Activated CD4-positive, CD25-positive, alpha-beta regulatory T cell treated with anti-CD3 and anti-CD28 coated beads, Interleukin-2, amount 50 U/mL, for 72 hours (primary cell): ENCODE measurements at regions not wholly inside any gene's neighbourhood (a gene's known extent, or its start where the extent isn't known, plus 50 kb on each side); places are given as distances from the start of the nearest gene placed in this dataset.

Experiments used
- DNase-seq: peaks from one replicate; pipeline ENCODE4 v3.0.0; 2021

DNA sequence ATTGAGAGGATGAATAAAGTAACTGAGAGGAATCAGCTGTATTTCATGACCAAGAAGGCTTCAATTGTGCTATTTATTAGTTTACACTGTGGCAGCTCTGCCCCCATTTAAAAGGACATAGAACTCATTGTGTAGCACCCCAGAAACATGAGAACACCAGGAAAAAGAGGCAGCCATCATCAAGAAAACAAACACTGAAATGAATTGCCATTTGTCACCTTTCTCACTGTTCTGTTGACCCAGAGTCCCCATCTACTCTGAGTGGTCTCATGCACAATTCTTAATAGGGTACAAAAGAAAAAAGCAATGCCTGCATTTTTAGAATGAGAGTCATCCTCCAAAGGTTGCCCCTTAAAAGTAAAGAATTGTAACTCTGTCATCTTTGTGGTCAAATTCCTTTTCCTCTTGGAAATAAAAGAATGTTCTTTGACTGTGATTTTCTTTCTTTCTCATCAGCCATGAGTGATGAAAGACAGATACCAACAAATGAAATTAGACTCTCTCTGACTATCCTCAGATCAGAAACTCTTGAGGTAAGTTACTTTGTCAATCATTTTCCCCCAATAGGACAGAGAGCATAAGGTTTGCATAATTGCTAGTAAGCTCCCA lies 1941.9 kb upstream of the PIK3C3 start:
- no peak for DNase-seq

DNA sequence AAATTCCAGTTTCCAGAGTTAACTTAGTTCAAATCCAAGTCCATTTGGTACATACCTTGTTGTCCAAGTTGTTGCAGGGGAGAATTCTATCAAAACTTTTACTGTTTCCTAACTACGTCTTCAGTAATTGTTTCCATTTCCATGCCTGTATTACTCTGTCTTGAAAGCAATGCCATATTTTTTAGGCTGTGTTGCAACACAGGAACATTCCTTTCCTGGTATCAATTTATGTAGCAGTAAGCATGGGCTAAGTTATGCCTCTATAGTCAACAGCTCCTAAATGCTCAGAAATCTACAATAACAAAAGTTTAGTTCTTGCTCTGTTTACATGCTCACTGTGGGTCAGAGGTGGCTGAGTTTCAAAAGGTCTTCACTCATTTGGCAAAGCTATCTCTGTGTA lies 1943.8 kb upstream of the PIK3C3 start:
- no peak for DNase-seq

DNA sequence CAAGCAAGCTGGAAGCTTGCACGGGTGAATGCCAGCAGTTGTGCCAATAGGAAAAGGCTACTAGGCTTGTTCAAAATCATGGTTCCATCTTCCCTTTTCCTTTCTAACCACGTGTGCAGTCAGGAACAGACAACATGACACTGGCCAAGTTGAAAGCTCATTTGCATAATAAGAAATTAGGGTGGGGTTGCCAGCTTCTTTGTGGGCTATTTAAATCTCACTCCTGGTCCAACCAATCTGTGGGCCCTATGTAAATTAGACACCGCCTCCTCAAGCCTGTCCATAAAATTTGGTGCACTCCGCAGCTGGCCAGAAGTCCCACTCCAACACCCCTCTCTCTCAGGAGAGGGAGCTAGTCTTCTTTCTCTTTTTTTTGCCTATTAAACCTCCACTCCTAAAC lies 1948.4 kb upstream of the PIK3C3 start:
- DNase-seq = no peak

DNA sequence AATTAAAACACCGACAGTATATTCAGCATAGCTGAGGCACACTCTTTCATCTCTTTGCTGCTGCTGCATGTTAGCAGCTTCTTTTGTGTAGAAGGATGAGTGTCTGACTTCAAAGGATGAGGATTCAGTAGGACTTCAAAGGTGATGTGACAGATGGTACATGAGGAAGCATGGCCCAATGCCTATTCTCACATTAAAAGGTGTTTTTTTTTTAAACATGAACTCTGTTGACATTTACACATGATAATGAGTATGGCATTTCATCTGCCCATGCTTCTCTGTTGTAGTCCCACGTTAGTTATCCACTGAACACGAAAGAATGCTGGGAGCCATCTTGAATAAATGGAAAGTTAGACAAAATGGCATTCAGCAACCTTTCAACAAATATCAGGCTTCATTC lies 1950.8 kb upstream of the PIK3C3 start:
- DNase-seq = no peak

DNA sequence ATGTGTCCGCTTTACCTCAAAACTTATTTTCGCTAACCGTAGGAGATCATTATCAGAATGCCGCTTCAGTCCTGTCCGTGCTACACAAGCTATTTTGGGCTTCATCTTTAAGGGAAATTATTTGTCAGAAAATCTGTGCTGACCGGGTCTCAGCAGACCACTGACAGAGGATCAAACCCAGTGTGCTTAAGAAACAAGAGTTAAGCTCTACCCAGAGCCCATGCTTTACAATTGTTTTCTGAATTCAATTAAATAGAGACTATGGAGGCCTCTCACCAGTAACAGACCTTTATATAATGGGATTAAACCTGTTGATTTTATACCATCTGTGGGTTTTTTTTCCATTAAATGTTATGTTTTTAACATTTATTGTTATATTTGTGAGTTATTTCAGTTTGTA lies 1956.7 kb upstream of the PIK3C3 start:
- no peak for DNase-seq

DNA sequence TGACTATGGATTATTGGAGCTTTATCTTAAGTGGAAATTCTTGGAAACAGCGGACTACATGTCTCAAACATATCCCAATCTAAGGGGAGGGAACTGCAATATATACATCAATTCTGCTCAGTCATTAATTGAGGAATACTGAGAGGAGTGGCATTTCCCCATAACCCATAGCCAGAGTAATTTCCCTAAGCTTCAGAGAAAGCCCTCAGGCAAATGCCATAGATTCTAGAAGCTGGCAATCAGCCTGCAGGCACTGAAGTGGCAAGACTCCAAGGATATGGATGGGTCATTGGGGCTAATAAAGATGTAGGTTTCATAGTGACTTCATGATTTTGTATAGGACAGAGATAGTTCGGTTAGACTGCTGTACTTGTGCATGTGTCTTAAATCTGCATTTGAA lies 1960.5 kb upstream of the PIK3C3 start:
- no peak for DNase-seq

DNA sequence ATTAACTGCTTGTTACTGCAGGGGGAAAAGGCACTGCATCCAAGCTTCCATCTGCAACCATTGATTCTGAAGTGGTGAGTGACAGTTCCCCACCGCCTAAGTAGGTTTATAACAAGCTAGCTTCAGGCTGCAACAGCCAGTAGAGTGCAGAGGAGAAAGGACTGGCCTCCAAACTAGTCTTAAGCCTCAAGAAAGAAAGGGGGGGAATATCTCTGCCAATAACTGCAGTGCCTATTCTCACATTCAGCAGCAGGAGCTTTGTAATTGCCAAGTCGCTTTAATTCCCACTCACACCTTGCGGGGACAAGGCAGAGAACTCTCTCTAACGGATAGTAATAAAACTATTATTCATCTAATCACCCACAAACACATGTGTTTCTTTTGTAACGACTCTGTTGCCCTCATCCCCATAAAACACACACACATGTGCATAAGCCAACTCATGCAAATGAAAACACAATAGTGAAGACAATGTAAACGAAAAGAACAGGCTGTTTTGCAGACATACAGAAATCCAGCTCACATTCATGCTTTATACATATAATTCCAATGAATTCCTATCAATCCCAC lies 1963.3 kb upstream of the PIK3C3 start:
- no peak for DNase-seq

DNA sequence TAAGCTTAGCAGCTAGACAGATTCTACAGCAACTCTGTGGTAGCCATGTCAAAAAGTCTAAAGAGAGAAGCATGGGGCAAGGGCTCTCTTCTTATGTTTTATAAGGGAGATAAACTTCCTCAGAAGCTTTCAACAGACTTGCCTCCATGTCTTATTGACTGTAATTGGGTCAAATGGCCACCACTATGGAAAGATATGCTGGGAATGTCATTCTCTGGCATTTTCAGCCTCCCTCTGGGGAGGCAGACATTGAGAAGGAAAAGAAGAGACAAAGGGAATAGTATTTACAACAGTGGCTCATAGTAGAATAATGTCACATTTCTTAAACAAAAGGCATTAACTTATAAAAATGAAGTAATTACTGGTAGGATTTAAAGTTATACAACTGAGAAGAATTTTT lies 1964.5 kb upstream of the PIK3C3 start:
- no peak for DNase-seq

DNA sequence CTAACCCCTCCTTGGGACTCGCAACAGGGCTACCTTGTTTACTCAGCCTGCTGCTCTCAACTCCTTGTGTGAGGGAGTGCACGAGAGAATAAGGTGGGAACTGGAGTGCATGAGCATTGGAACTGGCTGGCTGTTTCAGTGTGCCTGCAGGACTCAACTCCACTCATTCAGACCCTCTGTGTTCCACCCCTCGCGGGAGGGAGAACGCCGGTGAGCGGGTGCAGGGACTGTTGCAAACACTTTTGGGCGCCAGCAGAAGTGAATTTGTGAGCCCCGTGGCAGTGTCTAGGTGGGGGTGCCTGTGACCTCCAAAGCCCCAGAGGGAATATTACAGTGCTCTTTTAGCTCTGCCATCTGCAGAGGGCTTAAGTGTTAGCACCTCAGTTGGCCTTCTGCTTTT lies 1978.3 kb upstream of the PIK3C3 start:
- DNase-seq = no peak

DNA sequence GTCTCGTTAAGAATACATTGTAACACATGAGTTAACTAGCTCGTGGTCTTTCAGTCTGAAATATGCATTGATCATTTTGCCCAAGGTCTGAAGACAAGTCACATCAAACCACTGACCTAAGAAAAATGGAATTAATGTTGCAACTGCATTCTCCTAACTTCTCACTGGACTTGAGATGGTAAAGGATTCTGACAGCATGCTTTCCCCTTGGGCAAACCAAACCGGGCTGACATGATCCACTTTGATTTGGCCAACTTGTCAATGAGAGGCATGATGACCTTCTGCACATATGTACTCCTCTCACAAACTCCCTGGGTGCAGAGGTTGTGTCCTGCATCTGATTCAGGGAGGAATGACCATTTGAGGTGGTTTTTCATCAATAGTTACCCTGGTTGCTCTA lies 1982.5 kb upstream of the PIK3C3 start:
- no peak for DNase-seq

DNA sequence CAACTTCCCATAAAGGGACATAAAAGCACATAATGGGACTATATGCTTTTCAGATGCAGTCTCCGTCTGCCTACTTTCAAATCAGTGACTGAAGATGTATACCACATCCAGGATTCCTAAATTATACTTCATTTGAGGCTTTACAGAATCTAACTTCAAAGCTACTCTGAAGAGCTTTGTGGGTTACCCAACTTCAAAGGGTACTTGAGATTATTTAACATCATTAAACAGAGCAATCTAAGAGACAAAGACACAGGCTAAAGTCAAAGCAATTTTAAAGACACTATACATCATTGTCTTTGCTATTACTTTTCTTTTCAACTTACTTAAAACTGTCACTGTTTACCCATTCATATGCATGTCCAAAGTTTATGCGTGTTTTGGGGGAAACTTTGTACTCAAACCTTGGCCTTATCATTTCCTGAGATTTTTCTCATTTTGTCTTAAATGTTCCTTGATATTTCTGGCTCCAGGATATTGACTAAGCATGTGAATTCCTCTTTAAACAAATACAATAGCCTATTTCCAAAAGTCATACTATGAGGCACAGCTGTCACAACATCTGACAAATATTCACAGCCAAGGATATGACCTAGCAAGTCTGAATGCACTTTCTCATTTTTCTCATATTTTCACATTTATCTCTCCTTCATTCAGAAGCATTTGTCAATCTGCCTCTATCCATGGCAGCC lies 1985.1 kb upstream of the PIK3C3 start:
- DNase-seq = no peak

DNA sequence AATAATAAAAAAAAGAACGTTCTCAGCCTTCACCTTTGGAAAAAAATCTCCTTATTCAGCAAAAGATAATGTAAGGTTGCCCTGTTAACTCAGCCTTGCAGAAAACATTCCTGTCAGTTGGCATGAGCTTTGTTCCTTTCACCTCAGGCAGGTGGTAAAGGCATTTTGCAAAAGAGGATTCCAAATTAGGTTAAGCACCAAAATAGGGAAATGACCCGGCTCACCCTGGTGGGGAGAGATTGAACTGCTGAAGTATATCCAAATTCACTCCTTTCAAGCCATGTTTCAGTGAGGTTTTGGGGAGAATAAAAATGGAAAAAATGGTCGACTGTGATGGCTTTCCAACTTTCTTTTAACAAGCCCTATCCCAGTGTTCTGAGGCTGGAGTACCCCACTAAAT lies 1988.8 kb upstream of the PIK3C3 start:
- no peak for DNase-seq

DNA sequence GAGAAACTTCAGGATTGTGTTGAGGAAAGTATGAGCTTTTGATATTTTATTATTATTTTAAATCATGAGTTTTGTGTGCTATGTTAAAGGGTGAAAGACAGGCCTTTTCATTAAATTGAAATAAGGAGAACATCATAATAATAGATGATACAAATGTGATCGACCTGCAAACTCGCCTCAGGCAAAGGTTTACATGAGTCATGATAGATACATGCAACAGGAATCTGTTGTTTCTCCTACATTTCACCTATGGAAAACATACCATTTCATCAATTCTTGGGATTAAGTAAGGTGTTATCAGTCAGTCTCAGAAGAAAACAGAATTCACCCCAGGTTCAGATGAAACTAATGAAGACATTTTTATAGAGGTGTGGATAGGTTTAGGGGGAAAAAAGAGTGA lies 1992.5 kb upstream of the PIK3C3 start:
- no peak for DNase-seq

DNA sequence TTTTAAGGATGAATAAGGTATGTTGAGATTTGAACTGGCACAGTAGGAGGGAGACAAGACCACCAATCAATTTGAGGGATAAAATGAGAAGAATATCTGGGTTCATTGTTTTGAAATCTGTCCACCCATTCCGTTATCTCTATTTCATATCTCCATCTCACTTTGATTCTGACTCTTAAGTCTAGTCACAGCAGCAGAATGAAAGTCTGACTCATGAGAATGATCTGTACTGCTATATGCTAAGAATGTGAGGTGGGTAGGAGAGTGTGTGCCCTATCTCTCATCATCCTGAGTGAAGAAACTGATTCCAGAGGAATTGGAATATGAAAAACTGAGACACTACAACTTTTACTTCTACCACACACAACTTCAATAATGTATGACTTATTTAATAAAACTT lies 1994.5 kb upstream of the PIK3C3 start:
- DNase-seq = no peak

DNA sequence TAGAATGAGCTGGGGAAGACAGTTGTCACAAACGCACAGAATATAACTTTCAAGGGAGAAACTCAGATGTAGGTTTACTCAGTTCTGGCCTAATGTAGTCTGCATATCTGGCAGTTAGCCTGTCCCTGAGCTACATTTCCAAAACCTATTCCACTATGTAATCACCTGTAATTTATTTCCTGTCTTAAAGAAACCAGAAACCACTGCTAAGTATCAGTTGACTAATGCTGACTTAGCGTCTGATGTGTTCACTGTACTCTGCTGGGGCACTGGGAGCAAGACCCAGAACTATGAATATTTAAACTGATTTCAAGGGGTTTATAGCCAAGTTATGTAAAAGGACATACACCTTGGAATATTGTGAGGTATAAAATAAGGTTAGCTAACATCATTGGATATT lies 1995.2 kb upstream of the PIK3C3 start:
- DNase-seq = no peak

DNA sequence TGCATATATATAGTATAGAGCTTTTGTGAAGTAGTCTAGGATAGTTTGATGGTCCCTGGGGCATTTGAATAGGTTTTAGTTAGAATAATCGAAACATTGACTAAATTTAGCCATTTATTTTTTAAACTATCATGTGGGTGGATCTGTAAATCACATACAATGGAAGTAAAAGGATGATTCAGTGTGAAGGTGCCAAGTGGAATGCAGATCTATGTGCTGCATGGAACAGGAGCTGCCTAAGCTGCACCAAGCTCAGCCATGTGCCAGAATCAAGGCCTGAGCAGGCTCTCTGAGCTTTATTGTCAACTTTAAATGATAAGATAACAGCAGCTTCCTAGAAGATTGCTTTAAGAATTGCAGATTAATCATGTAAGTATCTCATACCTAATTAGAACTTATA lies 1996.2 kb upstream of the PIK3C3 start:
- no peak for DNase-seq

DNA sequence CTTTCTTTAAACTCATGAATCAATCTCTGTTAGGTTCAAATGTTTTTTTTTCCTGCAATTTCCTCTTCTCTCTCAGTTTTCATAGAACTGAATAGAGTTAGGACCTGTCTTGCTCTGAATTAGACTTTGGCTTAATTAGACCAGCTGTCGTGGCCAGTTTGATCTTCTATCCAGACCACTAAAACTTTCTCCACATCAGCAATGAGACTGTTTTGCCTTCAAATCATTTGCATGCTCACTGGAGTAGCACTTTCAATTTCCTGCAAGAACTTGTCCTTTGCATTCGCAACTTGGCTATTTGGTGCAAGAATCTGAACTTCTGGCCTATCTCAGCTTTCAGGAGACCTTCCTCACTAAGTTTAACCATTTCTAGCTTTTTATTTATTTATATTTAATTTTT lies 2002.2 kb upstream of the PIK3C3 start:
- DNase-seq = no peak

DNA sequence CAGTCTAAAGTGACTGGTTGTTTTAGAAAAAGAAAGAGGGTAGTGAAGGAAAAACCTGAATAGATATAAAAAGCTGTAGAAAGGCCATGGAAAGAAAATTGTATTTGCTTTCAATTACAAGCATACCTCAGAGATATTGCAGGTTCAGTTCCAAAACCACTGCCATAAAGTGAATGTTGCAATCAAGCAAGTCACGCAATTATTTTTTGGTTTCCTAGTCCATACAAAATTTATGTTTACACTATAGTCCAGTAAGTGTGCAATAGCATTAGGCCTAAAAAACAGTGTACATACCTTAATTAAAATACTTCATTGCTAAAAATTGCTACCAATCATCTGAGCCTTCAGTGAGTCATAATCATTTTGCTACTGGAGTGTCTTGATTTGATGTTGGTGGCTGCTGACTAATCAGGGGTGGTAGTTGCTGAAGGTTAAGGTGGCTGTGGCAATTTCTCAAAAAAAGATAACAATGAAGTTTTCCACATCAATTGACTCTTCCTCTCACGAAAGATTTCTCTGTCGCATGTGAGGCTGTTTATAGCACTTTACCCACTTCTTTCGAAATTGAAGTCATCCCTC lies 2003.8 kb upstream of the PIK3C3 start:
- DNase-seq = no peak

DNA sequence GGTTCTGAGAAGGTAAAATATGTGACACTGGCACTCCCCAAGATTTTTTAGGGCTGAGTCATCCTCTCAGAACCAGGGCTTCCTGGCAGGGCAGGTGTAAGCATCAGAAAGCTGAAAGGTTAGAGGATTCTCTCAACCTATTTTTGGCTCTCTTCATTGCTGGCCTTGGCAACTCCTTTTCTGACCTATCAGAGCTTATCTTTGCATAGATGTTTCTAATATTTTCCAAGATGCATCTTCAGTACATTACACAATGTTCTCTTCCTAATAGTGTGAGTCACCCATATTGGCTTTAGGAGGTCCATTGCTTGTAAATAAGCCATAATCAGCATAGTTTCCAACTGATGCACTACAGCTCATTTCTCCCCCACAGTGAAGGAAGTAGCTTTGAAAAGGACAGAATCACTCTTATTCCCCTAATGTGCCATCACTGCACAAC lies 2008.4 kb upstream of the PIK3C3 start:
- DNase-seq = no peak

DNA sequence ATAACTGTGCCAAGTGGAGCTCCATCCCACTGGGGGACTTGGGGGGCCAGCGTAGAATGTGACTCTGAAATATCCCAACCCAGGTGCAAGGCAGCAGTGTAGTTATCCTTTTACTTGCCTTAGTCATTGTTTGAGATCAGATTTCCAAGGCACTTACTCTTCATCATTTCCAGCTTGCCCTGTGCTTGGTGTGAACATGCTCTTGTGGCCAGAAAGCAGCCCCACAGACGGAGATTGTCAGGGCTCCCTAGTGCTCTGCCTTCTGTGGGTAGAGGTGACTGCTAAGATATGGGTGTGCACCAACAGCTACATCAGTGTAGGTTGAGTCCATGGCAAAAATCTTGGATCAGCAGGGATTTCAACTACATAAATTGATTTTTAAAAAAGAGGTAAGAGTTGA lies 2010.0 kb upstream of the PIK3C3 start:
- no peak for DNase-seq

DNA sequence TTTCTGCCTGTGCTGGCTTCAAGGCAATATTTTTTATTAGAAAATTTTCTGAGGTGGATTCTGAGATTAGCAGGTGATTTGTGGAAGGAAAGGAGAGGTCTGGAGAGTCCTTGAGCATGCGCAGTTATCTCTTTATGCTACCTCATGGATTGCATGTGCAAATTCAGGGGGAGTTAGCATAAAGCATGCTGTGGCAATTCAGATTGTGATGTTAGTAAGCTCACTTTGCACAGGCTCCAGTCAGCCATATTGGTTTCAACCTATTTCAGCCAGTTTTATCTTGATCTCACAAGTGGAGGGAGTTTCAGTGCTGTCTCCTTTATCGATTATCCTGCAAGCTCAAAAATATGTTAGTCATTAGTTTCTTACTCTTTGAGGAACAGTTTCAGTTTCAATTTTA lies 2012.3 kb upstream of the PIK3C3 start:
- DNase-seq = no peak

DNA sequence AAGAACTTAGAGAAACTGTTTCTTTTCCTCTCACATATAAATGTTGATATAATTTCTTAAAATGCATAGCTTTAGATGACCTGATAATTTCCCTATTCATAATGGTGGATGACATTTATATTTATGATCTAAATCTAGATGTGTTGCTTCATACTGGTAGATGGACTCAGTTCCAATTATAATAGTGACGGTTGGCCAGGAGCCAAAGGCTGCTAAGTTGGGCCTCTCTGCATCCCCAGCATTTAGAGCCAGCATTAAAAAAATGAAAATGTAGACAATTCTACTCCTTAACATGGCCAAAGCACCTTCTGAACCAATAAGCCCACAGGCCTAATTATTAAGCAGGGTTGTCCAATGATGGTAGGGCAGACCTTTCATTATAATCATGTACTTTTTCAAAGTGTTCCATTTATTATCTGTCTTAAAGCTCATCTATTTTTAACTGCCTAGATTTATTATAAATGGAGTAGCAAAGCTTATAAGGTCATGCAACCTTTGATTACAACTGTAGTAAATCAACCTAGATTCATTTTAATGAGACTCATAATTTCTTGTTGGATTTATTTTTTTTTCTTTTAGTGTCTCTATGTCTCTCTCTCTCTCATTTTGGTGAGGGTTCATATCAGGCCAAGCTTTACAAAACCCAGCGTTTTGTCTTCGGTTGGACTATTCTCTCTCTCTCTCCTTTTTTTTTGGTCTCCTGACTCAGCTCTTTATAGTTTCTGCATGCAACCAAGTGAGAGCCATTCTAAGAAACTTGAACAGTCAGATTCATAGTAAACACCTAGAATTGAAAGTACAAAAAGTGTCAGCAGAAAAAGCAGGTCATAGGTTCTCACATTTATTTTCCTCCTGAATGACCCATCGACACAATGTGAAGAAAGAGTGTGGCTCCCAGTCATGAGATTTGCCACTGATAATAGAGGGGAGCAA lies 2016.1 kb upstream of the PIK3C3 start:
- no peak for DNase-seq

DNA sequence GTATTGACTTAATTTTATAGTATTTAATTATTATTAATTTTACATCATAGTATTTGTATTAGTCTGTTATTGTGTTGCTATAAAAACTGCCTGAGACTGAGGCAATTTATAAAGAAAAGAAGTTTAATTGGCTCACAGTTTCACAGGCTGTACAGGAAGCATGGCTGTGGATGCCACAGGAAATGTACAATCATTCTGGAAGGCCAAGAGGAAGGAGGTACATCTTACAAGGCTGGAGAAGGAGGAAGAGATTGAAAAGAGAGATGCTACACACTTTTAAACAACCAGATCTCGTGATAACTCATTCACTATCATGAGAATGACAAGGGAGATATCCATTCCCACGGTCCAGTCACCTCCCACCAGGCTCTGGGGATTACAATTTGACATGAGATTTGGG lies 2019.4 kb upstream of the PIK3C3 start:
- DNase-seq = no peak
